ENCODE measurements at regions not wholly inside any gene's neighbourhood (a gene's known extent, or its start where the extent isn't known, plus 50 kb on each side); places are given as distances from the start of the nearest gene placed in this dataset.
"Not testable (repeated sequence)": the region's sequence is repeated elsewhere in the genome, so short reads cannot be mapped to it uniquely, and the experiment has no call there.

DNA sequence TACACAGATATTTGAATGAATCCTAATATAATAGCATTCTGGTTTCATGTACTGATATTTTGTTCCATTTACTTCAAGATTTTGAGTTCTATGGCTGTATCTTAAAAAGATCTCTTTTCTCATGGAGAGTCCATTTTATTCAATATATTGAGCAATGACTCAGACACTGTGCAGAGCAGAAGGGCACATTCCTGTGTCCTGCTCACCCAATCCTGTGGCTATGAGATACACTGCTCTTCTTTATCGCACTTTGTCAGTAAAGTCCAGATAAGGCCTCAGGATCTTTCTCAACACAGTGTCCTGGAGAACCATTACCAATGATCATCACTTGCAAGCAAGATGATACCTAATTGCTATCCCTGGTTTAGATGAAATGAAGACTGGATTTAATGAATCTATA is 155.0 kb downstream of the CYSLTR2 start:
- peak; percentile 16 for DNase-seq (ENCODE audit: low spot score)

DNA sequence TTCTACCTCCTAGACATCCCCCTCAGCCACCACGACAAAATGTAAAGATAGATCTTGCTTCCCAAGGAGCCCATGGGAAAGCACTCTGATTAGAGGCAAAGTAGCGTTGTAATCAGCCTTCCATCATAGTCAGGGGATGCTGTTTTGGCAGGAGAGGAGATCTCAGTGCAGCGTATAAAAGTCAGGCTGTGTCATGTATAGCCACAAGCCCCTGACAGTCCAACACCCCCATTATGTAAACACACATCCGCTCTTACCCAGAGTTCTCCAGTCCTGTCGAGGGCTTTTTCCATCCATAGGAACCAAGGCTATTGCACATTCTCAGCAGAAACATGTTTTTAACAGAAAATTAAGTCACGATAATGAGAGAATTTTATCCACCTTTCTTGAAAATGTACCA is 156.3 kb downstream of the CYSLTR2 start:
- DNase-seq (ENCODE audit: low spot score) = no peak

DNA sequence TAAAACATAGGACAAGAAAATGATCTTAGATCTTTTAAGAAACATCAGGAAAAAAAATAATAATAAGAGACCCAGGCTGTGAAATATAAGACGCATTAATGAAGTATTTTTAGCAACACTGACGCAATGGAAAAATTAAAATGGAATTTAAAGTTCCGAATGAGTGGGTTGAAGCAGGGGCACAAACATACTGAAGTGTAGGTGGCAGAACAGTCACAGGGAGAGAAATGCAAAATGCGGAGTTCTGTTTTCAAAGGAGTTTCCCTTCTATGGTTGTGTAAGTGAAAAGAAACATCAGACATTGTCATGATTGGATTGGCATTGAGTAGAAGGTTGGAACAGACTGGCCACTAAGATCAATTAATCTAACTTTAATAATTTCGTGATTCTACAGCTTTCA is 159.8 kb downstream of the CYSLTR2 start:
- no peak for DNase-seq (ENCODE audit: low spot score)

DNA sequence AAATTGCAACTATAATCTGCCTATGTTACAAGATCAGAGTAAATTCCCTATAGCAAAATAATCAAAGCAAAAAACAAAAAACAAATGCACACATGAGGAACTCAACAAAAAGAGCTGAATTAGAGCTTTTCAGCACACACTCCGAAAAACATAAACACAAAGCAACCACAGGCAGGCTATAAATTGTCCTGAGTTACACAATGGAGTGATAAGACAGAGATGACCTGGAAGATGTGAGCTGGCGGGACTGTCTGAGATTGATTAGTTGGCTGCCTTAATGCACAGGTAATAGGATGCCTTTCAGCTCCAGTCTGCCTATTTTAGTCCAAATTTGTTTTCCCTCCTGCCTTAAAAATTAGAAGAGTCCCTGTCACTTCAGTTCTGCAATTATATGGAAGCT is 159.0 kb upstream of the FNDC3A start:
- no peak for DNase-seq (ENCODE audit: low spot score)

DNA sequence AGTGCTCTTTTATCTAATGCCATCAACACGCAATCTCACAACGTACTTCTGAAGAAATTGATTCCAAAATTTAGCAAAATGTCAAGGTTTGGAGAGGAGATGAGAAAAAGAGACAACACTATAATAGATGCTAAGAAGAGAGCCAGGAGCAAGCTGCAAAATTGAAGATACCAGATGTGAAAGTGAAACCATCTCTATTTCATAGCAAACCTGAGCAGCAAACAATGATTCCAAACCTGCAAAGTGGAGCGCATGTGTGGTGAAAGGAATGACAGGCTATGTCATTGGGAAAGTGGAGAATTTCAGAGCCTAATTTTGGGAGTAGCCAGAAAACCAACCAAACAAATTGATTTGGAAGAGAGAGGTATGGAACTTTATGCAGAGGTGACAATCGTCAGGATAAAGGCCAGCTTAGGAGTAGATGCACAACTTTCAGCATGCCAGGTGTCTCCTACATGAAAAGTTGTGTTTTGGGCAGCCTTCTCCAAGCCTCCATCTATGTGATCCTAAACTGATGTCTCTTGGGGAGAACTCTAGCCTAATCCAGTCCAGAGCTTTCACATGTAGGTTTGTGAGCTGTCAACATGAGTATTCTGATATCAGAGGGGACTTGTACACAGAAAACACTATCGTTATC is 158.4 kb upstream of the FNDC3A start:
- no peak for DNase-seq (ENCODE audit: low spot score)

DNA sequence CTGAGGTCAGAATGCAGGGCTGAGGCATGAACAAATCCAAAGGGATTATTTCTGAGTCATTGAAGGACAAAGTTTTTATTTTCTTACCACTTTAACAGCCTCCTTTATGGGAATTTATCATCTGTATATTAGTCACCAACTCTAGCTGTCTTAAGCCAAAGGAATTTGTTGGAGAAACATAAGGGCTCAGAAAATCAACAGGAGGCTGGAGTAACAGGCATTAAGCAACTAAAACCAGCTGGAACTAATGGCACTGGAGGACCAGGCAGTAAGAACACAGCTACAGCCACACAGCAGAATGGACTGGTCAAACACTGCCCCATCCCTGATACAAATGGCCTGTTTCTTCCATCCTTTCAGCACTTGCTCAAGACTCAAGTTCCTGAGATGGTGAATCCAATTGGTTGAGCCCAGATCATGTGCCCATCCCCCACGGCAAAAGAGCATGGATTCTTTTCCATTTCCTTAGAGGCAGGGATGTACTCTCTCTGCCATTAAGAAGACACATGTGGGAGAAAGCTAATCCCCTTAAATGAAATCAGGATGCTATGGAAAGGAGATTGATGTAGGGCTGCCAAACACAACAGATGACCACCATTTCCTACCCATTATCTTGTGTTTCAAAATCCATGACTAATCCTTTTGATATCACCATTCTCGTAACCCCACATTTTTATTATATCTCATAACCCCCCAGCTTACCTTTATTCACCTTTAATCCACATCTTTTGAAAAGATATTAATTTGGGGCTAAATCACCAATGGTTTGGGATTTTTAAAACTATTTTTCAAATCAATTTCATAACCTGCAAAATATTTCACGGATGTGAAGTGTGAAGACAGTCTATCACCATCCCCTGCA is 157.0 kb upstream of the FNDC3A start:
- DNase-seq (ENCODE audit: low spot score) = peak; percentile 66

DNA sequence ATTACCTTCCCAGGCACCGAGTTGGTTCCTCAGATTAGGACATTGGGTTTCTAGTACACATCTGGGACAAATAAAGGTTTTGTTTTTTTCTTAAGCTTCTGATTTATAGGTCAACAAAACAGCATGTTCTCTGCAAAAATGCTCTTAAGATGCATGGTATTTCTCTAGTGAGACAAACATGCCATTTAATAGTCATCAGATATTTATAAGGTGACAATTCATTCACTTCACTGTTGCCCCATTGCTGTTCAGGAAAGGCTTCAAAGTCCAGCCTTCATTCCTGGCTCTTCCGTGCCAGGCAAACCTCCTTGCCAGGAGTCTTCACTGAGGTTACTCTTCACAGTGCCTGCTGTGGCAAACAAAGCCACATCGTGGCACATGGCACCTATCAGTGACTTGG is 156.3 kb upstream of the FNDC3A start:
- no peak for DNase-seq (ENCODE audit: low spot score)

DNA sequence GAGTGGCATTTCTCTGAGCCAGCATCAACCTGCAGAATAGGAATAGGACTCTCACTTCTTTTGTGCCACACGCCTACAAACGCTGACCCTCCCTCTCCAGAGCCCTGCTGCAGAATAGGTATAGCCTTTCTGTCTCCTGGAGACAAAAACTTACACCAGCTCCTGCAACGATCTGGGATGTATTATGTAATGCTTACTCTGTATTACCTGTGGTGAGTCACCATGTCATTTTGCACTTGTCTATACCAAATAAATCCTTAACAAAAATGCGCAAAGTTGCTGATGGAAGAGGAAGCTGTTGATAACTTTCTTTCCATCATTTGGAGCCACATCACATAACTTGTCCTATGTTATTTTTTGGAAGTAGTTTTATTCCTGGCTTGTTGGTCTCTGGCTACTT is 155.8 kb upstream of the FNDC3A start:
- no peak for DNase-seq (ENCODE audit: low spot score)

DNA sequence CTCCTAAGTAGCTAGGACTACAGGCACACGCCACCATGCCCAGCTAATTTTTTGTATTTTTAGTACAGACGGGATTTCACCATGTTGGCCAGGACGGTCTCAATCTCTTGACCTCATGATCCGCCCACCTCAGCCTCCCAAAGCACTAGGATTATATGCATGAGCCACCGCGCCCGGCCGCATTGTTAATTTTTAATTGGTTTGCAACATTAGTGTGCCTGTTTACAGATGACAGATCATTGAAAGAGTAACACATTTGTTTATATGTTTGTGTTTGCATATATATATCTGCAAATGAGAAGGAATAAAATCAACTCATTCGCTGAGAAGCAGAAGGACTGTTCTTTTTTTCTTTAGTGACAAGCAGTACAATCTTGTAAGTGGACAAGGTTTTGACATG is 152.2 kb upstream of the FNDC3A start:
- not testable (repeated sequence) for DNase-seq (ENCODE audit: low spot score)

DNA sequence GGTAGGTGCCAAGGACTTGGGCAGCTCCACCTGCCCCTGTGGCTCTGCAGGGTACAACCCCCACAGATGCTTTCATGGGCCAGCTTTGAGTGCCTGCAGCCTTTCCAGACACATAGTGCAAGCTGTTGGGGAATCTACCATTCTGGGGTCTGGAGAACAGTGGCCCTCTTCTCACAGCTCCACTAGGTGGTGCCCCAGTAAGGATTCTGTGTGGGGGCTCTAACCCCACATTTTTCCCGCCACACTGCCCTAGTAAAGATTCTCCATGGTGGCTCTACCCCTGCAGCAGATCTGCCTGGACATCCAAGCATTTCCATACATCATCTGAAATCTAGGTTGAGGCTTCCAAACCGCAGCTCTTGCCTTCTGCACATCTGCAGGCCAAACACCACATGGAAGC is 149.7 kb upstream of the FNDC3A start:
- DNase-seq (ENCODE audit: low spot score) = no peak

DNA sequence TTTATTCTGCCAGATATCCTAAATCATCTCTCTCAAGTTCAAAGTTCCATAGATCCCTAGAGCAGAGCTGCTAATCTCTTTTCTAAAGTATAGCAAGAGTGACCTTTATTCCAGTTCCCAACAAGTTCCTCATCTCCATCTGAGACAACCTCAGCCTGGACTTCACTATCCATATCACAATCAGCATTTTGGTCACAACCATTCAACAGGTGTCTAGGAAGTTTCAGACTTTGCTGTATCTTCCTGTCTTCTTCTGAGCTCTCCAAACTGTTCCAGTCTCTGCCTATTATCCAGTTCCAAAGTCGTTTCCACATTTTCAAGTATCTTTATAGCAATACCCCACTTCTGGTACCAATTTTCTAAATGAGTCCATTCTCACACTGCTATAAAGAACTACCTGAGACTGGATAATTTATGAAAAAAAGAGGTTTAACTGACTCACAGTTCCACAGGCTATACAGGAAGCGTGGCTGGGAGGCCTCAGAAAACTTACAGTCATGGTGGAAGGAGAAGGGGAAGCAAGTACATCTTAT is 148.7 kb upstream of the FNDC3A start:
- not testable (repeated sequence) for DNase-seq (ENCODE audit: low spot score)

DNA sequence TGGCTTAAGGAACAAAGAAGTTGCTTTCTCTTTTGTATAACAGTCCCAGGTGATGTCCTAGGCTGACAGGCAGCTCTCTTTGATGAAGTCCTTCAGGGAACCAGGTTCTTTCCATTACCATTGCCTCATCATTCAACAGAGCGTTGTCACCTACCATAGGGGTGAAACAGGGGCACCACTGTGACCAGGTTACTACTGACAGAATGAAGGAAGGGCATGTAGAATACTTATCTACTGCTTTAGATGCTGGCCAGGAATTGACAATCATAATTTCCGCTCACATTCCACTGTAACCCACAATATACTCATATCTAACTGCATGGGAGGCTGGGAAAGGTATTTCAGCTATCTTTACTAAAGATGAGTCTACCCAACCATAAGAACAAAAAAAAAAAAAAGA is 148.0 kb upstream of the FNDC3A start:
- DNase-seq (ENCODE audit: low spot score) = no peak

DNA sequence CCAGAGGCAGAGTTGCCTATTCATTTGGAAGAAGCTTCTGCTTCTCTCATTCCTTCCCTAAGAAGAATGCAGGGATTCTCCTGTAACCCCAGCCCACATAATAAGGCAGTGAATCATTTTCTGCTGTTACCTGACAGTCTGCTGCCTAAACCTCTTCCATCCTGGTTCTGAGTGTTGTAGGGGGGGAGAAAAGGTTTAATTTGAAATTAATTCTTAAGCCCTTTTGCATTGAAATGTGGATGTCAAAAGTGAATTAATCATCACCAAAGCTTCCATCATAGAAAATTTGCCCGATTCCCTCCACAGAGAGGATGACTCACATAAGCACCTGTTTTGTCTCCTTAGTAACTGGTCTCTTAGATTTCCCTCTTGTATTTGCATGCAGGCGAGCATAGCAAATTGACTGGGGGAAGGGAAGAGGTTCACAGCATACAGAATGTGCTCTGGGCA is 146.7 kb upstream of the FNDC3A start:
- no peak for DNase-seq (ENCODE audit: low spot score)

DNA sequence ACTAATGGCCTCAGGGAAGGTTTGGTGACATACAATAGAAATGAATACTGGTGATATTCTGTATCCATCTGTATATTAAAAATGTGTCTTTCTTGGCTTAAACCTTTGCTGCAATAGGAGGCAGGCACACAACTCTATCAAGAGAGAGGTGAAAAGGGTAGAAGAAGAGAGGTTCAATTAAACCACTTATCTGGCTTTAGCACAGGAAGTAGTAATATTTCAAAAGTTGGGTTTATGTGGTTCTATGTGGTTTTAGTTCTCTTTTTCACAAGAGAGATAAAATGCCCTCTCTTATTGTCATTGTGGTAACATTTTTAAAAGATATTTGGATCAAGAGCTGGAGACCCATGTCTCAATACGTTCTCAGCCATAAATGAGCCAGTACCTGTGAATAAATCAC is 146.2 kb upstream of the FNDC3A start:
- no peak for DNase-seq (ENCODE audit: low spot score)

DNA sequence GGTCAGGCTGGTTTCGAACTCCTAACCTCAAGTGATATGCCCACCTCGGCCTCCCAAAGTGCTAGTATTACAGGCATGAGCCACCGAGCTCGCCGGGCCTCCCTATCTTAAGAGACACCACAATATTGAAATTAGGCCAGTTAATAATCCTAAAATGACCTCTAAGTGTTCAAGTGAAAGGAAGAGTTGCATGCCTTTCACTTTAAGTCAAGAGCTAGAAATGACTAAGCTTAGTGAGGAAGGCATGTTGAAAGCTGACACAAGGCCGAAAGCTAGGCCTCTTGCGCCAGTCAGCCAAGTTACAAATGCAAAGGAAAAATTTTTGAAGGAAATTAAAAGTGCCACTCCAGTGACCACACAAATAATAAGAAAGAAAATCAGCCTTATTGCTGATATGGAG is 144.5 kb upstream of the FNDC3A start:
- no peak for DNase-seq (ENCODE audit: low spot score)

DNA sequence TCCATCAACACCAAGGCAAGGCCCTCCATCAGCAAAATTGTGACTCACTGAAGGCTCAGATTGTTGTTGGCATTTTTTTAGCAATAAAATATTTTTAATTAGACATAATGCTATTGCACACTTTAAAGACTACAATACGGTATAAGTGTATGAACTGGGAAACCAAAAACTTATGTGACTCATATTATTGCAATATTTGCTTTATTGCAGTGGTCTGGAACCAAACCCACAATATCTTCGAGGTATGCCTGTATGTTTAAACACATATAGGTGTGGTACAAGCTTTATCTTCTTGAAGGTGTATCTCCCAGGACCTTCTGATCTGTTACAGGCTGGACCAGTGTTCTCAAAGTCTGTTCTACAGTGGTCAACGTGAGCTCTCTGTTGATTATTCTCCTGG is 142.3 kb upstream of the FNDC3A start:
- no peak for DNase-seq (ENCODE audit: low spot score)

DNA sequence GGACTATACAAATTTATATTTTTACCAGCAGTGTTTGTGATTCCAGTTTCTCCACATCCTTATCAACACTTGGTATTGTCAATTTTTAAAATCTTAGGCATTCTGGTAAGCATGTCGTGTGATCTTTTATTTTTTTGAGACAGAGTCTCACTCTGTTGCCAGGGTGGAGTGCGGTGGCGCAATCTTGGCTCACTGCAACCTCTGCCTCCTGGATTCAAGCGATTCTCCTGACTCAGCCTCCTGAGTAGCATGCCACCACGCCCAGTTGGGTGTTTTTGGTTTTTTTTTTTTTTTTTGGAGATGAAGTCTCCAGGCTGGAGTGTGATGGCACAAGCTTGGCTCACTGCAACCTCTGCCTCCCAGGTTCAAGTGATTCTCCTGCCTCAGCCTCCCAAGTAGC is 140.4 kb upstream of the FNDC3A start:
- DNase-seq (ENCODE audit: low spot score) = not testable (repeated sequence)

DNA sequence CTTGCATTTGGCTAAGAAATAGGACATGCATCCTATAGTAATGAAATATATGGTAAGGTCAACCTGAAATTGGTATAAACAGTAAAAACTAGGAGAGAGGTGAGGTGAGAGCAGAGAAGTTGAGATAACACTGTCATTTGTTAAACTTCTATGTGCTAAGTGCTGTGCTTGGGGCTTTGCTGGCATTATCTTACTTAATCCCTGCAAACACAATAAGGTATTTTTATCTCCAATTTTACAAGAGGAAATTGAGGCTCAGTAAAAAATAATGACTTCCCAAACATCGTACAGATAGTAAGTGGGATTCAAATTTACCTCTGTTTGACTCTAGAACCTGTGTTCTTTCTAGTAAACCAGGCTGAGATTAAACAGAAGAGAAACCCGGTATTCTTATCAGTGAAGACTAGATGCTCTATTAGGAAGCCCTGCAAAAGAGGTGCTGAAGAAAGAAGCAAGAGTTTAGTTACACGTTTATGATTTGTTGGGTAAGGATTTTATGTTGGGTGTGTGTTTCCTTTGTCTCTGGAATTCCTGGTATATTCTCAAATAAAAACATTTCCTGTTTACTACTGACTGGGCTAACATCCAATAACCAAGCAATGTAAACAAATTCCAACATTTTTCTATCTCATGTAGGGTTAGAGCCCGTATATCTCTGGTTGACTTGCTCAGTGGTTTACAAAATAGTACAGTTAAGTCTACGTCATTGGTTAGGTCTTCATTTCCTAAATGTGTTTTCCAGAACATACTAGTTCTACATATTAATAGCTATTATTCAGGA is 137.3 kb upstream of the FNDC3A start:
- DNase-seq (ENCODE audit: low spot score) = no peak

DNA sequence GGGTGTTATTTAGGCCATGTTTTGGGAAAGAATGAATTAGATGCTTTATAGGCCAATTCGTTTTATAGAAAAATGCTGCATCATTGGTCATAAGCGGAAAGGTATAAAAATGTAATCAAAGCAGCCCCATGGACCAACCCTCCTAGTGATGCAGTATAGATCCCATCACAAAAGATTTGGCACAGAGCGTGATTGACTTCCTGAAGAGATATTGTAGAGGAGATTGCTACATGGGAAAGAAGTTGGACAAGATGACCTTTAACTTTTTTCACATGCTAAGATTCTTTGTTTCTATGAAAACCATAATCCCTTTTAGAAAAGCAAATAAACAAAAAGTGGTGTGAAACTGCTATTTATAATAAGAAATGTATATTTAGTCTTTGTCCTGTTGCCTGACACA is 136.5 kb upstream of the FNDC3A start:
- DNase-seq (ENCODE audit: low spot score) = no peak

DNA sequence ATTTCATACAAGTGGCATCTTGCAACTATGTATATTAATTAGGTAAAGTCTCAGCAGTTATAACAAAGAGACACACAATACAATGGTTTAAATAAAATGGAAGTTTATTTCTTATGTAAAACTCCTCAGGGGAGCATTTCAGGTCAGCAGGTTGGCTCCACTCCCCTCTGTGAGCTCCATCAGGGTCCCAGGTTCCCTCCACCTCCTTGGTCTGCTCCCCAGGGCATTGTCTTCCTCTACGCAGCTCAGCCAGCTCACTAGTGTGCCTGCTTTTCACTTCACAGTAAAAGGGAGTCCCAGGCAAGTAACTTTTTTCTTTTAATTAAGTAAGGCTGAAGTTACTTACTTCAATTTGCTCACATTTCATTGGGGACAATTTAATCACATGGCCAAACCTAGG is 135.3 kb upstream of the FNDC3A start:
- no peak for DNase-seq (ENCODE audit: low spot score)

DNA sequence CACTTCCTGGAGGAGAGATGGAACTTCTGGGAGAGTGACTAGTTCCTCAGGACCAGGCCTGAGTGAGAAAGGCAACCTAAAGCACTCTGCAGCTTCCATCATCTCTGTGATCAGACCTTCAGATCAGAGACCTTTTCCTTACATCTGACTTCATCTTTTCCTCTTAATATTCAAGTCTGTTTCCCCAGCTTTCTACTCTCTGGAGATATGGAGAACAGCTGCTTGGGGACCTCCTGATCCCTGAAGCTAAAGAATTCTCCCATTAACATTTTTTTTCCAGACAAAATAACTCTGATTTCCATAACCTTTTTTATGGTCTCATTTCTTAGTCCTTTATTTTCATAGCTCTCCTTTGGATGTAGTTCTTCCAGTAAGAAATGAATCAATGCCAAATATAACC is 133.4 kb upstream of the FNDC3A start:
- no peak for DNase-seq (ENCODE audit: low spot score)

DNA sequence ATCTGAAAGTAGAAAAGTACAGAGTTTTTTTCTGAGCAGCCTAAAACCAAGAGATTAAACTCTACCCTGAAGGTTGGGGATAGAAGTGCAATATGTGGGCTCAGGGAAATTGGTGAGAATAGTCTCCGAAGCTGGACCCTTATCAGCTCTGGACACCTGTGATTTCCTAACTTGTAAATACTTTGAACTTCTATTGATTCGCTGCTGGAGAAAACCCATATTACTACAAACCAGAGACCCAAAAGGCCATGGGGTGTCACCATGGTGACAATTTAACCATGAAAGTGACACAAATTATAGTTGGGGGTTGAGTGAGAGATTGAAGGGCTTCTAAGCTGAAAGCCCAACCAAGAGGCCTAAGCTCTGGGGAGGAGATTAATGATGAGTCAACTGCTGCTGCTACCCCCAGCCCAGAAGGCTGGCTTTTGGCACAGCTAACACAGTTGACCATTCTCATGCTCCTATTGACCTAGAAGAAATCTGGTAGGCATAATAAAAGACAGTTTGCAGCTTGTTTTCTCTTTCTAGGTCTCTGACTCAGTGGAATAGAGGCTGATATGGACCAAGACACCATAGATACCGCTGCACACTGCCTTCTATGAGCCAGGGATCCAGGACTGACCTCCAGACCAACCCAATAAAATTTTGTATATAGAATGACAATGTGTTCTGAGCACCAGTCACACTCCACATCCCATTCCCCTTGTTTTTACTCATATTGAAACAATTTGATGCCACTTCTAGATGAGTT is 131.9 kb upstream of the FNDC3A start:
- no peak for DNase-seq (ENCODE audit: low spot score)

All from COLO829 (cell line).